ENCODE measurements at regions not wholly inside any gene's neighbourhood (a gene's known extent, or its start where the extent isn't known, plus 50 kb on each side); places are given as distances from the start of the nearest gene placed in this dataset.

- Histone ChIP-seq H3K9me2 (ENCODE audit: low read depth, low read length) (no peaks in the 10 kb centered on the region), H3K9ac (ENCODE audit: low read length) (no peak overlapping the region), H3K27me3 (ENCODE audit: insufficient read depth, low read length) (no peaks in the 10 kb centered on the region), H3K4me2 (ENCODE audit: low read length) (no peak overlapping the region), H3F3A (ENCODE audit: insufficient read depth, low read length) (no peaks in the 10 kb centered on the region), H3K4me3 (ENCODE audit: low read depth, low read length, poor library complexity, severe bottlenecking) (no peak overlapping the region), H3K36me3 (ENCODE audit: insufficient read depth, low read length) (no peaks in the 10 kb centered on the region), H3K9me3 (ENCODE audit: low read length) (no peaks in the 10 kb centered on the region), H4K20me1 (ENCODE audit: insufficient read depth, low read length) (no peaks in the 10 kb centered on the region), H3K27ac (ENCODE audit: low read depth, low read length, poor library complexity, severe bottlenecking) (no peak overlapping the region), H3K79me2 (ENCODE audit: insufficient read depth, low read length) (no peaks in the 10 kb centered on the region), H2AFZ (ENCODE audit: low read length) (no peak overlapping the region), H3K4me1 (ENCODE audit: insufficient read depth, low read length, severe bottlenecking) (no peaks in the 10 kb centered on the region)
- TF ChIP-seq CTCF (IDR thresholded peaks at IDR 0.05; ENCODE audit: low read length): no peak
- no peak for TF ChIP-seq EZH2 (IDR thresholded peaks at IDR 0.05; ENCODE audit: borderline replicate concordance, low read length)
These were observed 67.9 kb upstream of the AADAT start for GRCh38 chr4:170157670-170158069.

- TF ChIP-seq EZH2 (IDR thresholded peaks at IDR 0.05; ENCODE audit: borderline replicate concordance, low read length) (no peak), CTCF (IDR thresholded peaks at IDR 0.05; ENCODE audit: low read length) (no peak)
- Histone ChIP-seq H3K4me2 (ENCODE audit: low read length) (no peak overlapping the region), H3K9me3 (ENCODE audit: low read length) (no peaks in the 10 kb centered on the region), H3K27ac (ENCODE audit: low read depth, low read length, poor library complexity, severe bottlenecking) (no peak overlapping the region), H3K36me3 (ENCODE audit: insufficient read depth, low read length) (no peaks in the 10 kb centered on the region), H3F3A (ENCODE audit: insufficient read depth, low read length) (no peaks in the 10 kb centered on the region), H3K9ac (ENCODE audit: low read length) (no peak overlapping the region), H3K79me2 (ENCODE audit: insufficient read depth, low read length) (no peaks in the 10 kb centered on the region), H3K27me3 (ENCODE audit: insufficient read depth, low read length) (no peaks in the 10 kb centered on the region), H3K4me1 (ENCODE audit: insufficient read depth, low read length, severe bottlenecking) (no peaks in the 10 kb centered on the region), H2AFZ (ENCODE audit: low read length) (no peak overlapping the region), H3K9me2 (ENCODE audit: low read depth, low read length) (no peaks in the 10 kb centered on the region), H4K20me1 (ENCODE audit: insufficient read depth, low read length) (no peaks in the 10 kb centered on the region), H3K4me3 (ENCODE audit: low read depth, low read length, poor library complexity, severe bottlenecking) (no peak overlapping the region)
These were observed 55.4 kb upstream of the AADAT start for GRCh38 chr4:170145120-170145519.

- Histone ChIP-seq H3K27ac (ENCODE audit: low read depth, low read length, poor library complexity, severe bottlenecking) (no peak overlapping the region), H4K20me1 (ENCODE audit: insufficient read depth, low read length) (no peaks in the 10 kb centered on the region), H3K4me2 (ENCODE audit: low read length) (no peak overlapping the region), H3K36me3 (ENCODE audit: insufficient read depth, low read length) (no peaks in the 10 kb centered on the region), H3K9ac (ENCODE audit: low read length) (no peak overlapping the region), H3K27me3 (ENCODE audit: insufficient read depth, low read length) (0 out of 2 replicates have a peak, but pooled peaks cover 3% of the 10 kb centered on the region), H3K79me2 (ENCODE audit: insufficient read depth, low read length) (no peaks in the 10 kb centered on the region), H3K4me1 (ENCODE audit: insufficient read depth, low read length, severe bottlenecking) (no peaks in the 10 kb centered on the region), H3K4me3 (ENCODE audit: low read depth, low read length, poor library complexity, severe bottlenecking) (no peak overlapping the region), H3K9me2 (ENCODE audit: low read depth, low read length) (no peaks in the 10 kb centered on the region), H3K9me3 (ENCODE audit: low read length) (no peaks in the 10 kb centered on the region), H2AFZ (ENCODE audit: low read length) (no peak overlapping the region), H3F3A (ENCODE audit: insufficient read depth, low read length) (no peaks in the 10 kb centered on the region)
- TF ChIP-seq CTCF (IDR thresholded peaks at IDR 0.05; ENCODE audit: low read length) (no peak), EZH2 (IDR thresholded peaks at IDR 0.05; ENCODE audit: borderline replicate concordance, low read length) (no peak)
These were observed 50.0 kb upstream of the AADAT start for GRCh38 chr4:170139764-170140163.

Measured in OCI-LY1 (cell line).